Neural progenitor cell (in vitro differentiated cells): ENCODE measurements at regions not wholly inside any gene's neighbourhood (a gene's known extent, or its start where the extent isn't known, plus 50 kb on each side); places are given as distances from the start of the nearest gene placed in this dataset.

ENCODE experiments used
- DNase-seq: peaks from one replicate; pipeline ENCODE4 v3.0.0-alpha.2; 2016; ENCODE audit warnings: low spot score
- H2AFZ ChIP-seq: fragments of 200-600 bp; sonication (generic); replicated peaks from 2 replicates; pipeline ENCODE4 v1.6.1; 2016; ENCODE audit warnings: antibody characterized with exemption
- H3F3A ChIP-seq: fragments of 200-600 bp; sonication (generic); 2 replicates; pipeline ENCODE4 v1.6.1; 2016; ENCODE audit warnings: antibody characterized with exemption, low read depth
- H3K27ac ChIP-seq: fragments of 200-600 bp; sonication (generic); 2 replicates; pipeline ENCODE4 v1.5.1; 2016; ENCODE audit warnings: mild to moderate bottlenecking
- H3K27me3 ChIP-seq: fragments of 200-600 bp; sonication (generic); 2 replicates; pipeline ENCODE4 v1.6.1; 2016; ENCODE audit warnings: mild to moderate bottlenecking, moderate library complexity
- H3K36me3 ChIP-seq: fragments of 200-600 bp; sonication (generic); 2 replicates; pipeline ENCODE4 v1.5.1; 2016
- H3K4me1 ChIP-seq: fragments of 200-600 bp; sonication (generic); 2 replicates; pipeline ENCODE4 v1.6.1; 2016; ENCODE audit warnings: mixed run types
- H3K4me2 ChIP-seq: fragments of 200-600 bp; sonication (generic); 2 replicates; pipeline ENCODE4 v1.6.1; 2016
- H3K4me3 ChIP-seq: fragments of 200-600 bp; sonication (generic); 2 replicates; pipeline ENCODE4 v1.5.1; 2016
- H3K79me2 ChIP-seq: fragments of 200-600 bp; sonication (generic); 2 replicates; pipeline ENCODE4 v1.6.1; 2016; ENCODE audit warnings: low read depth
- H3K9ac ChIP-seq: fragments of 200-600 bp; sonication (generic); 2 replicates; pipeline ENCODE4 v1.6.1; 2016
- H3K9me3 ChIP-seq: fragments of 200-600 bp; sonication (generic); 2 replicates; pipeline ENCODE4 v1.5.1; 2016; ENCODE audit warnings: low read depth
- H4K20me1 ChIP-seq: fragments of 200-600 bp; sonication (generic); 2 replicates; pipeline ENCODE4 v1.6.1; 2016; ENCODE audit warnings: low read depth
- H3K27ac Mint-ChIP-seq: 3 replicates; pipeline ENCODE4 v1.8.0; 2021; ENCODE audit warnings: mixed read lengths
- H3K27me3 Mint-ChIP-seq: 2 replicates; pipeline ENCODE4 v1.8.0; 2022; ENCODE audit warnings: low read depth, mild to moderate bottlenecking, inconsistent platforms, moderate library complexity, mixed read lengths; ENCODE audit not compliant: insufficient read depth
- H3K36me3 Mint-ChIP-seq: 3 replicates; pipeline ENCODE4 v1.8.0; 2021; ENCODE audit warnings: mixed read lengths
- H3K4me1 Mint-ChIP-seq: 3 replicates; pipeline ENCODE4 v1.8.0; 2021; ENCODE audit warnings: mixed read lengths
- H3K4me3 Mint-ChIP-seq: 3 replicates; pipeline ENCODE4 v1.8.0; 2021; ENCODE audit warnings: mild to moderate bottlenecking, moderate library complexity, mixed read lengths
- H3K9me3 Mint-ChIP-seq: 3 replicates; pipeline ENCODE4 v1.8.0; 2020; ENCODE audit warnings: mixed read lengths
- CTCF ChIP-seq: fragments of 200-600 bp; sonication (generic); IDR thresholded peaks from 2 replicates; pipeline ENCODE4 v1.5.1; 2017; ENCODE audit warnings: antibody characterized with exemption, mild to moderate bottlenecking
- EZH2 ChIP-seq: fragments of 200-600 bp; sonication (generic); IDR thresholded peaks from 2 replicates; pipeline ENCODE4 v1.6.1; 2017; ENCODE audit warnings: antibody characterized with exemption, mild to moderate bottlenecking, moderate library complexity
- EZH2phosphoT487 ChIP-seq: fragments of 200-600 bp; sonication (generic); IDR thresholded peaks from 2 replicates; pipeline ENCODE4 v1.6.1; 2017; ENCODE audit warnings: antibody characterized with exemption

GRCh38 chr2:226664140-226664539 is 135.5 kb downstream of the IRS1 start:
- H3F3A ChIP-seq, result no peaks in the 10 kb centered on the region
- H3K4me2 ChIP-seq, result no peak overlapping the region
- TF ChIP-seq EZH2, result no peak
- no peak for TF ChIP-seq EZH2phosphoT487
- TF ChIP-seq CTCF, result no peak
- H4K20me1 ChIP-seq, result no peaks in the 10 kb centered on the region
- H3K27me3 ChIP-seq, result no peaks in the 10 kb centered on the region
- no peak overlapping the region for H3K4me3 Mint-ChIP-seq
- H3K4me3 ChIP-seq, result no peak overlapping the region
- no peak overlapping the region for H3K27ac Mint-ChIP-seq
- no peaks in the 10 kb centered on the region for H3K9me3 ChIP-seq
- no peak overlapping the region for H3K27ac ChIP-seq
- no peak overlapping the region for H3K9ac ChIP-seq
- H3K27me3 Mint-ChIP-seq, result peaks cover 18% of the 10 kb centered on the region
- no peaks in the 10 kb centered on the region for H3K36me3 Mint-ChIP-seq
- peaks cover 5% of the 10 kb centered on the region for H3K9me3 Mint-ChIP-seq
- H3K4me1 Mint-ChIP-seq, result peaks cover 24% of the 10 kb centered on the region
- H3K36me3 ChIP-seq, result no peaks in the 10 kb centered on the region
- no peaks in the 10 kb centered on the region for H3K79me2 ChIP-seq
- H2AFZ ChIP-seq, result no peak overlapping the region
- no peak for DNase-seq
- H3K4me1 ChIP-seq, result no peaks in the 10 kb centered on the region

- H3K4me1 ChIP-seq, result no peaks in the 10 kb centered on the region
- H3K9me3 ChIP-seq, result no peaks in the 10 kb centered on the region
- Mint-ChIP-seq H3K27me3 (peaks cover 15% of the 10 kb centered on the region), H3K4me3 (peak overlapping the region; percentile 4), H3K9me3 (peaks cover 5% of the 10 kb centered on the region), H3K27ac (peak overlapping the region; percentile 12), H3K4me1 (peaks cover 25% of the 10 kb centered on the region), H3K36me3 (no peaks in the 10 kb centered on the region)
- no peaks in the 10 kb centered on the region for H3F3A ChIP-seq
- H3K4me2 ChIP-seq, result no peak overlapping the region
- no peaks in the 10 kb centered on the region for H3K79me2 ChIP-seq
- H3K36me3 ChIP-seq, result no peaks in the 10 kb centered on the region
- no peak overlapping the region for H2AFZ ChIP-seq
- H3K4me3 ChIP-seq, result no peak overlapping the region
- H3K9ac ChIP-seq, result no peak overlapping the region
- no peak overlapping the region for H3K27ac ChIP-seq
- no peak for DNase-seq
- no peaks in the 10 kb centered on the region for H3K27me3 ChIP-seq
- no peaks in the 10 kb centered on the region for H4K20me1 ChIP-seq
- TF ChIP-seq EZH2 (no peak), EZH2phosphoT487 (no peak), CTCF (no peak)
Measured at GRCh38 chr2:226661789-226662545, 137.7 kb downstream of the IRS1 start.

DNA sequence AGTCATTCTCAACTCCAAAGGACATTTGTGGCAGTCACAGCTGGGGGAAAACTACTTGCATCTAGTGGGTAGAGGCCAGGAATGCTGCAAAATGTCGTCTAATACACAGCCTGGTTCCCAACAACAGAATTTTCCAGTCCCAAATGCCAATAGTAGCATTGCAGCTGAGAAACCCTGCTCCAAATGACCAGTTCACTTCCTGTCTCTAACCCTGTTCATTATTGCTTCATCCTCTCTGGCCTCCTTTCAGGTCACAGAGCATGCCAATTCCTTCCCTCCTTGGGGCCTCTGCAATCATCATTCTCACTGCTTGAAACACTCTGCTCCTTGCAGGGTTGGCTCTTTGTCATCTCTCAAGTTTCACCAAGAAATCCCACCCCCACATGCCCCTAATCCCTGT is 139.1 kb downstream of the IRS1 start:
- Histone ChIP-seq H3F3A (no peaks in the 10 kb centered on the region), H3K27me3 (no peaks in the 10 kb centered on the region), H3K27ac (no peak overlapping the region), H3K4me3 (no peak overlapping the region), H3K4me2 (no peak overlapping the region), H3K9me3 (no peaks in the 10 kb centered on the region), H3K9ac (no peak overlapping the region), H3K36me3 (no peaks in the 10 kb centered on the region), H2AFZ (peak overlapping the region; percentile 47), H4K20me1 (no peaks in the 10 kb centered on the region), H3K79me2 (no peaks in the 10 kb centered on the region), H3K4me1 (no peaks in the 10 kb centered on the region)
- no peak overlapping the region for H3K4me3 Mint-ChIP-seq
- DNase-seq, result no peak
- H3K9me3 Mint-ChIP-seq, result peaks cover 5% of the 10 kb centered on the region
- peaks cover 15% of the 10 kb centered on the region for H3K27me3 Mint-ChIP-seq
- no peak overlapping the region for H3K27ac Mint-ChIP-seq
- H3K36me3 Mint-ChIP-seq, result no peaks in the 10 kb centered on the region
- H3K4me1 Mint-ChIP-seq, result peaks cover 25% of the 10 kb centered on the region
- no peak for TF ChIP-seq EZH2phosphoT487
- no peak for TF ChIP-seq EZH2

DNA sequence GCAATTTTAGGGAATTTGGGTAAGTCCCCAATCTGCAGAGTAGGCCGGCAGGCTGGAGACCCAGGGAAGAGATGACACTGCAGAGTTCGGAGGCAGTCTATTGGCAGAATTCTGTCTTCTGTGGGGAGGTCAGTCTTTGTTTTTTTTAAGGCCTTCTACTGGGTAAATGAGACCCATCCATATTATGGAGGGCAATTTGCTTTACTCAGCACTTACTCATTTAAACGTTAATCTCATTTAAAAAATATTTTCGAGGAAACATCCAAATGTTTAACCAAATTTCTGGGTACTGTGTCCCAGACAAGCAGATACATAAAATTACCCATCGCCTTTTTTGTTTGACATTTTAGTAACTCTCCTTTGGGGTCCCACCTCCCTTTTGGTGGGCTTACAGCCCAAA is 139.5 kb downstream of the IRS1 start:
- no peak overlapping the region for H3K27ac Mint-ChIP-seq
- no peaks in the 10 kb centered on the region for H3K36me3 Mint-ChIP-seq
- H3K79me2 ChIP-seq, result no peaks in the 10 kb centered on the region
- no peaks in the 10 kb centered on the region for H3K4me1 ChIP-seq
- H3K36me3 ChIP-seq, result no peaks in the 10 kb centered on the region
- H3K9me3 ChIP-seq, result no peaks in the 10 kb centered on the region
- no peak for DNase-seq
- no peak overlapping the region for H3K27ac ChIP-seq
- H3K4me3 ChIP-seq, result no peak overlapping the region
- H3F3A ChIP-seq, result no peaks in the 10 kb centered on the region
- H3K9me3 Mint-ChIP-seq, result peaks cover 5% of the 10 kb centered on the region
- no peaks in the 10 kb centered on the region for H3K27me3 ChIP-seq
- H3K9ac ChIP-seq, result no peak overlapping the region
- no peak overlapping the region for H3K4me3 Mint-ChIP-seq
- no peak for TF ChIP-seq CTCF
- TF ChIP-seq EZH2phosphoT487, result no peak
- no peak for TF ChIP-seq EZH2
- H3K27me3 Mint-ChIP-seq, result peaks cover 15% of the 10 kb centered on the region
- H4K20me1 ChIP-seq, result no peaks in the 10 kb centered on the region
- H3K4me2 ChIP-seq, result no peak overlapping the region
- peaks cover 25% of the 10 kb centered on the region for H3K4me1 Mint-ChIP-seq
- H2AFZ ChIP-seq, result peak overlapping the region; percentile 47
